ENCODE measurements at regions not wholly inside any gene's neighbourhood (a gene's known extent, or its start where the extent isn't known, plus 50 kb on each side); places are given as distances from the start of the nearest gene placed in this dataset.

- Histone ChIP-seq H3K27me3 (no peaks in the 10 kb centered on the region), H3K27ac (peak overlapping the region in 1 of 2 donors; percentile 11), H3K9me3 (no peaks in the 10 kb centered on the region), H3K4me3 (no peak overlapping the region), H3K36me3 (no peaks in the 10 kb centered on the region), H3K4me1 (no peaks in the 10 kb centered on the region)
- DNase-seq (ENCODE audit: low spot score), result no peak
- TF ChIP-seq CTCF (IDR thresholded peaks at IDR 0.05), result no peak
Measured at GRCh38 chr13:91154558-91155353, 192.7 kb upstream of the MIR17HG start.

GRCh38 chr13:91155512-91156114 is 191.9 kb upstream of the MIR17HG start:
- H3K9me3 ChIP-seq, result no peaks in the 10 kb centered on the region
- H3K36me3 ChIP-seq, result no peaks in the 10 kb centered on the region
- no peak for TF ChIP-seq CTCF (IDR thresholded peaks at IDR 0.05)
- peak overlapping the region in 1 of 2 donors; percentile 11 for H3K27ac ChIP-seq
- H3K27me3 ChIP-seq, result no peaks in the 10 kb centered on the region
- H3K4me1 ChIP-seq, result no peaks in the 10 kb centered on the region
- no peak overlapping the region for H3K4me3 ChIP-seq
- no peak for DNase-seq (ENCODE audit: low spot score)

GRCh38 chr13:91157273-91158016 is 190.0 kb upstream of the MIR17HG start:
- no peaks in the 10 kb centered on the region for H3K27me3 ChIP-seq

GRCh38 chr13:91158017-91158395 is 189.5 kb upstream of the MIR17HG start:
- no peak for DNase-seq (ENCODE audit: low spot score)
- H3K9me3 ChIP-seq, result no peaks in the 10 kb centered on the region
- H3K36me3 ChIP-seq, result no peaks in the 10 kb centered on the region
- no peak overlapping the region for H3K27ac ChIP-seq
- TF ChIP-seq CTCF (IDR thresholded peaks at IDR 0.05), result peak in 1 of 2 donors; percentile 30
- no peaks in the 10 kb centered on the region for H3K4me1 ChIP-seq
- H3K27me3 ChIP-seq, result no peaks in the 10 kb centered on the region
- H3K4me3 ChIP-seq, result no peak overlapping the region

More at GRCh38 chr13:91157273-91158016, 190.0 kb upstream of the MIR17HG start:
- H3K36me3 ChIP-seq, result no peaks in the 10 kb centered on the region
- no peak overlapping the region for H3K4me3 ChIP-seq
- DNase-seq (ENCODE audit: low spot score), result no peak
- TF ChIP-seq CTCF (IDR thresholded peaks at IDR 0.05), result no peak
- no peak overlapping the region for H3K27ac ChIP-seq
- no peaks in the 10 kb centered on the region for H3K9me3 ChIP-seq
- no peaks in the 10 kb centered on the region for H3K4me1 ChIP-seq

- Histone ChIP-seq H3K4me3 (no peak overlapping the region), H3K36me3 (no peaks in the 10 kb centered on the region), H3K27ac (no peak overlapping the region), H3K9me3 (no peaks in the 10 kb centered on the region), H3K27me3 (no peaks in the 10 kb centered on the region), H3K4me1 (no peaks in the 10 kb centered on the region)
- no peak for DNase-seq (ENCODE audit: low spot score)
- no peak for TF ChIP-seq CTCF (IDR thresholded peaks at IDR 0.05)
Measured at GRCh38 chr13:91162180-91162579, 185.3 kb upstream of the MIR17HG start.

All from right atrium auricular region (tissue), 2 donors.